Psoas muscle (tissue), 7 donors: ENCODE measurements at regions not wholly inside any gene's neighbourhood (a gene's known extent, or its start where the extent isn't known, plus 50 kb on each side); places are given as distances from the start of the nearest gene placed in this dataset.

Experiments
- ATAC-seq, 4 donors: fragments of 200-7000 bp; cut with Tn5 transposase; one replicate each; pipeline ENCODE4 v1.9.1; 2020; ENCODE audit warnings: moderate library complexity in 3 of 4, mild to moderate bottlenecking in 2 of 4
- DNase-seq, 2 donors: peaks; one replicate each; pipeline ENCODE4 v3.0.0-alpha.2; 2020
- H3K27ac ChIP-seq: fragments of 200-600 bp; one replicate; pipeline ENCODE4 v1.8.0; 2022
- H3K27me3 ChIP-seq, 3 donors: fragments of 200-600 bp in 1 of 3; one replicate each; pipeline versions ENCODE4 v1.6.1 to v1.8.0; 2013 to 2022; ENCODE audit warnings: low read length in 2 of 3, mild to moderate bottlenecking in 2 of 3, moderate library complexity in 1 of 3; ENCODE audit not compliant: insufficient read depth in 3 of 3
- H3K36me3 ChIP-seq, 2 donors: fragments of 200-600 bp in 1 of 2; one replicate each; pipeline versions ENCODE4 v1.6.1 to v1.8.0; 2013 to 2022; ENCODE audit warnings: low read depth in 1 of 2, mild to moderate bottlenecking in 1 of 2, moderate library complexity in 1 of 2; ENCODE audit not compliant: insufficient read depth in 1 of 2
- H3K4me1 ChIP-seq: fragments of 200-600 bp; one replicate; pipeline ENCODE4 v1.8.0; 2022
- H3K4me3 ChIP-seq: fragments of 200-600 bp; one replicate; pipeline ENCODE4 v1.8.0; 2022; ENCODE audit warnings: mild to moderate bottlenecking
- H3K9me3 ChIP-seq: fragments of 200-600 bp; one replicate; pipeline ENCODE4 v1.8.0; 2022
- WGBS, 3 donors: extraction: QIAGEN DNeasy Blood & Tissue Kit; methylation state at CpG; one replicate each; pipeline versions ENCODE4 v1.1.6 to v1.1.7; 2013; 5-methylcytosine and 5-hydroxymethylcytosine counted together
- intact Hi-C, 2 donors: fragments of 100-400 bp; cut with DNase I; formaldehyde crosslinking; loops; one replicate each; pipeline versions ENCODE4 v1.11.0 to v1.14.2; 2022
- TF ChIP-seq, protein P1 (sequence below): fragments of 200-600 bp; IDR thresholded peaks from one replicate; pipeline ENCODE4 v1.8.0; 2022; ENCODE audit warnings: antibody characterized with exemption
- donor health status: healthy with polysubstance abuse.
- donor health status: DM: no; HTN: no; CAD: no; lungs with moderate emphysema.
- donor health status: Bipolar disorder and iron deficiency.
- donor health status: healthy.
- donor health status: DM: yes; HTN: yes; CAD: no.
- donor health status: DM: no; HTN: no; CAD: no.
- donor health status: DM: yes; HTN: yes; CAD: no.

DNA sequence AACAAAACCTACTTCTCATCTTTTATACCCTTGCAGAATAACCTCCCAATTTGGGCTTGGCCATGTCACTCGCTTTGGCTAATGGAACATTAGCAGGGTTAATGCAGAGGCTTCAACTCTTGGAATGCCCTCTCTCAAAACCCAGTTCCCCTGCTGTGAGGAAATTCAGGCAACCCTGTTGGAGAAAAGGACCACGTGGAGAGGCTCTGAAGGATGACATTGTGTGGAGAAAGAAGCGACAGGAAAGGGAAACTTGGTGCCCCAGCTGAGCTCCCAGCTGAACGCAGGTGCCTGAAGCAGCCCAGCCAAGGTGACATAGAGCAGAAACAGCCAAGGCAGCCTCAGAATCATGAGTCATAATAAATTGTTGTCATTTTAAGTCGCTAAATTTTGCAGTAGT lies 214.2 kb upstream of the GHITM start:
- H3K36me3 ChIP-seq: no peaks in the 10 kb centered on the region
- H3K4me1 ChIP-seq: no peaks in the 10 kb centered on the region
- TF ChIP-seq, protein P1, sequence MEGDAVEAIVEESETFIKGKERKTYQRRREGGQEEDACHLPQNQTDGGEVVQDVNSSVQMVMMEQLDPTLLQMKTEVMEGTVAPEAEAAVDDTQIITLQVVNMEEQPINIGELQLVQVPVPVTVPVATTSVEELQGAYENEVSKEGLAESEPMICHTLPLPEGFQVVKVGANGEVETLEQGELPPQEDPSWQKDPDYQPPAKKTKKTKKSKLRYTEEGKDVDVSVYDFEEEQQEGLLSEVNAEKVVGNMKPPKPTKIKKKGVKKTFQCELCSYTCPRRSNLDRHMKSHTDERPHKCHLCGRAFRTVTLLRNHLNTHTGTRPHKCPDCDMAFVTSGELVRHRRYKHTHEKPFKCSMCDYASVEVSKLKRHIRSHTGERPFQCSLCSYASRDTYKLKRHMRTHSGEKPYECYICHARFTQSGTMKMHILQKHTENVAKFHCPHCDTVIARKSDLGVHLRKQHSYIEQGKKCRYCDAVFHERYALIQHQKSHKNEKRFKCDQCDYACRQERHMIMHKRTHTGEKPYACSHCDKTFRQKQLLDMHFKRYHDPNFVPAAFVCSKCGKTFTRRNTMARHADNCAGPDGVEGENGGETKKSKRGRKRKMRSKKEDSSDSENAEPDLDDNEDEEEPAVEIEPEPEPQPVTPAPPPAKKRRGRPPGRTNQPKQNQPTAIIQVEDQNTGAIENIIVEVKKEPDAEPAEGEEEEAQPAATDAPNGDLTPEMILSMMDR: no peak
- intact Hi-C loops: no loop called here
- ATAC-seq (no peak), DNase-seq (no peak)
- 46 to 54% (median 47%) methylated on average over 5 of the region's 5 CpGs for WGBS, 3 donors
- no peaks in the 10 kb centered on the region for H3K9me3 ChIP-seq
- H3K27me3 ChIP-seq: peaks cover 0 to 4% (median 0%) of the 10 kb centered on the region in 3 donors
- no peak overlapping the region for H3K27ac ChIP-seq
- H3K4me3 ChIP-seq: no peak overlapping the region

DNA sequence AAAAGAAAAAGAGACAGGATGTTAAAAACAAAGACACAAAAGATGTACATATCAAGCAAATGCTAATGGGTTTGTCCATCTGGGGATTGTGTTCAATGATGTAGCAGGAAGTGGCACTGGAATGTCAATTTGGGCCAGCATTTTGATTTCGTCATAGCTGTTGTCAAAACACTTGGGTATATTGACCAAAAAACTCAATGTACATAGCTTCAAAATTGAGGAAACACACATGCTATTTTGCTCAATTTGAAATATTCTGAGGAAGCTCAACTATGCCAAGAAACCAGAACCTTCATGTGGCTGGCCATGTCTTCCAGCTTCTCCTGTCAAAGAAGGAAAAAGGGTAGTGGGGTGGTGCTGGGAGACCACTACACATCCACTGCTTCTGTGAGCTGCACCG lies 212.7 kb upstream of the GHITM start:
- H3K9me3 ChIP-seq: no peaks in the 10 kb centered on the region
- no peaks in the 10 kb centered on the region for H3K4me1 ChIP-seq
- intact Hi-C loops: no loop called here
- H3K4me3 ChIP-seq: no peak overlapping the region
- ATAC-seq (no peak), DNase-seq (no peak)
- H3K27me3 ChIP-seq: no peaks in the 10 kb centered on the region
- TF ChIP-seq, protein P1: no peak
- WGBS, 3 donors: 48 to 60% (median 55%) methylated on average over 2 of the region's 2 CpGs
- H3K36me3 ChIP-seq: no peaks in the 10 kb centered on the region
- H3K27ac ChIP-seq: no peak overlapping the region

DNA sequence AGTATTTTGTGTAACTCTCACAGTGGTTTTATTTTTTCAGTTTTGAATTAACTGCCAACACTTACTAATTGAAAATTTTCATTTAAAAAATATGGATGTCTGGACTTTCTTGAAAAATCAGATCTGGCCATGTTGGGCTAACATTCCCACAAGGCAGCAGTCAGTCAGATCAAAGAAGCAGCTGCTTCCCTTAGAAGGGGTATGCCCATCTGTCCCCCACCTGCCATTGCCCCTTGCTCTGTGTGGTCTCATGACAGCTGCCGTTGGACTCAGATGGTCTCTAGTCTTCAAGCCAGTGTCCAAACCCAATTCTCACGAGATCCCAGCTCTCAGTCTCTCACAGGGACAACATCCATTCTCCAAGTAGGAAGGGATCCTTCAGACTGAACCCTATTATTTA lies 212.1 kb upstream of the GHITM start:
- H3K4me1 ChIP-seq: no peaks in the 10 kb centered on the region
- no peaks in the 10 kb centered on the region for H3K36me3 ChIP-seq
- DNase-seq (no peak), ATAC-seq (no peak)
- no peaks in the 10 kb centered on the region for H3K9me3 ChIP-seq
- H3K27me3 ChIP-seq: no peaks in the 10 kb centered on the region
- no peak overlapping the region for H3K27ac ChIP-seq
- TF ChIP-seq, protein P1: no peak
- intact Hi-C loops: no loop called here
- 19 to 45% (median 22%) methylated on average over 2 of the region's 2 CpGs for WGBS, 3 donors
- no peak overlapping the region for H3K4me3 ChIP-seq

DNA sequence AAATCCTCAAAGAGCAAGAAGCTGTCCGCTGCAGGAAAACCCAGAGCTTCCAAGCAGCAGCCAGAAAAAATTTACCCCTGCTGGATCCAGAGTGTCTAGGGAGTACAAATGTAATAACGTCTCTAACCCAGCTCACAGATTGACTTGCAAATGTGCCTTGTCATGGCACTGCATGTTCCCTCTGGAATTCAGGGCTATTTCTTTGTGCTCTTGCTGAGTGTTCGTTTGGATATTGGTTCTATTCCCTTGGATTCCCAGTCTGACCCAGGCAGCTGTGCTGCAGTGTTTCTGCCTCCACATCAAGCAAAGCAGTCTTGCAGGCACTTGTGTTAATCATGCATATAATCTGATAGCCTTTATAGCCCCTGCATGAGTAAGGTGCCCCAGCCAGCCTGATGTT lies 209.9 kb upstream of the GHITM start:
- Histone ChIP-seq H3K4me3 (no peak overlapping the region), H3K27ac (no peak overlapping the region), H3K4me1 (no peaks in the 10 kb centered on the region), H3K9me3 (no peaks in the 10 kb centered on the region), H3K27me3 (no peaks in the 10 kb centered on the region), H3K36me3 (no peaks in the 10 kb centered on the region)
- 15 to 26% (median 17%) methylated on average over 3 of the region's 3 CpGs for WGBS, 3 donors
- intact Hi-C loops: no loop called here
- ATAC-seq (no peak), DNase-seq (no peak)
- TF ChIP-seq, protein P1: no peak

DNA sequence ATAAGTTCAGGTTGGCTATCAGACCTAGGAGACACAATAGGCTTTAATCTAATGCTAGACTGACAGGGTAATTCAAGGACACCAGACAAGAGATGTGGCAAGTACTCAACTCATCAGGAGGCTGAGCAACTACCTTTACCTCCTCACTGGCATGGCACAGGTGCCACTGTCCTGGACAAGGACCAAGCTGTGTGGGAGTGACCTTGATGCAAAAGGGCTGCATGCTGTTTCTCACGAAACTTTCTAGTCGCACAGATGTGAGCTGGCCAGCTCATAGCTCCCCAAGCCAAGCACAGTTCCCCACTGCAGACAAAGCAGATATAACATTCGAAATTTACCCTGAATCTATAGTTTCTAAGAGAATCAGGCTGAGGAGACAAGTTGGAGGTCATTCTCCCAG lies 207.6 kb upstream of the GHITM start:
- Histone ChIP-seq H3K4me3 (no peak overlapping the region), H3K27me3 (no peaks in the 10 kb centered on the region), H3K9me3 (no peaks in the 10 kb centered on the region), H3K4me1 (no peaks in the 10 kb centered on the region), H3K36me3 (no peaks in the 10 kb centered on the region), H3K27ac (no peak overlapping the region)
- TF ChIP-seq, protein P1: no peak
- intact Hi-C loops: no loop called here
- no peak for DNase-seq
- 67 to 76% (median 73%) methylated on average over 3 of the region's 3 CpGs for WGBS, 3 donors
- ATAC-seq: no peak
